CD14-positive monocyte (primary cell): ENCODE measurements at regions not wholly inside any gene's neighbourhood (a gene's known extent, or its start where the extent isn't known, plus 50 kb on each side); places are given as distances from the start of the nearest gene placed in this dataset.

Experiments used
- DNase-seq, 3 donors: peaks; one replicate each; pipeline ENCODE4 v3.0.0-alpha.2; 2011 to 2022
- H2AFZ ChIP-seq: 2 replicates; pipeline ENCODE4 v1.6.0; 2012; ENCODE audit warnings: mild to moderate bottlenecking, low read depth, low read length, inconsistent platforms; ENCODE audit not compliant: insufficient read depth, poor library complexity, severe bottlenecking
- H3K27ac ChIP-seq, 2 donors: 1 replicate in 1 of 2; 2 replicates in 1 of 2; pipeline ENCODE4 v1.5.1; 2012 to 2013; ENCODE audit warnings: low read length in 2 of 2, control low read depth in 1 of 2, inconsistent platforms in 1 of 2, low read depth in 1 of 2, mild to moderate bottlenecking in 1 of 2
- H3K27me3 ChIP-seq, 2 donors: one replicate each; pipeline versions ENCODE4 v1.6.0 to v1.6.1; 2011 to 2013; ENCODE audit warnings: low read length in 2 of 2; ENCODE audit not compliant: control insufficient read depth in 2 of 2, insufficient read depth in 2 of 2
- H3K36me3 ChIP-seq, 2 donors: replicated peaks in 1 of 2; 1 replicate in 1 of 2; 2 replicates in 1 of 2; pipeline versions ENCODE4 v1.5.1 to v1.6.1; 2012 to 2013; ENCODE audit warnings: low read length in 2 of 2, control low read depth in 1 of 2, inconsistent platforms in 1 of 2, mild to moderate bottlenecking in 1 of 2; ENCODE audit not compliant: insufficient read depth in 2 of 2, control insufficient read depth in 1 of 2
- H3K4me1 ChIP-seq, 2 donors: 1 replicate in 1 of 2; 2 replicates in 1 of 2; pipeline versions ENCODE4 v1.5.1 to v1.6.1; 2012 to 2013; ENCODE audit warnings: low read length in 2 of 2, control low read depth in 1 of 2, inconsistent platforms in 1 of 2, mild to moderate bottlenecking in 1 of 2, moderate library complexity in 1 of 2; ENCODE audit not compliant: insufficient read depth in 2 of 2, control insufficient read depth in 1 of 2
- H3K4me2 ChIP-seq: replicated peaks from 2 replicates; pipeline ENCODE3; 2012; ENCODE audit warnings: low read length, moderate library complexity, mild to moderate bottlenecking; ENCODE audit not compliant: poor library complexity, severe bottlenecking; ENCODE audit errors: extremely low read depth
- H3K4me3 ChIP-seq, 3 experiments: fragments of 200-600 bp in 1 of 3; sonication (generic) in 1 of 3; replicated peaks in 1 of 3; 1 replicate in 2 of 3; 2 replicates in 1 of 3; pipeline ENCODE4 v1.5.1; 2011 to 2013; ENCODE audit warnings: low read length in 3 of 3, mild to moderate bottlenecking in 3 of 3, control low read depth in 2 of 3, low read depth in 2 of 3, inconsistent platforms in 1 of 3, moderate library complexity in 1 of 3
- H3K79me2 ChIP-seq: 2 replicates; pipeline ENCODE4 v1.6.0; 2012; ENCODE audit warnings: mild to moderate bottlenecking, control low read depth, inconsistent platforms, low read length, moderate library complexity; ENCODE audit not compliant: insufficient read depth
- H3K9ac ChIP-seq: 2 replicates; pipeline ENCODE4 v1.6.0; 2017; ENCODE audit warnings: low read length, mild to moderate bottlenecking; ENCODE audit not compliant: insufficient read depth, poor library complexity, severe bottlenecking
- H3K9me3 ChIP-seq, 2 donors: replicated peaks in 1 of 2; 1 replicate in 1 of 2; 2 replicates in 1 of 2; pipeline versions ENCODE4 v1.5.1 to v1.6.1; 2012 to 2013; ENCODE audit warnings: low read length in 2 of 2, control low read depth in 1 of 2; ENCODE audit not compliant: control insufficient read depth in 1 of 2, insufficient read depth in 1 of 2
- H4K20me1 ChIP-seq: 2 replicates; pipeline ENCODE4 v1.6.0; 2012; ENCODE audit warnings: mild to moderate bottlenecking, low read length, control low read depth, moderate library complexity; ENCODE audit not compliant: insufficient read depth
- H3K27ac Mint-ChIP-seq, 7 donors: one replicate each; pipeline ENCODE4 v1.8.0; 2020; ENCODE audit warnings: mild to moderate bottlenecking in 7 of 7, mixed read lengths in 7 of 7, moderate library complexity in 6 of 7, inconsistent platforms in 2 of 7
- H3K27me3 Mint-ChIP-seq, 3 donors: one replicate each; pipeline ENCODE4 v1.8.0; 2021 to 2022; ENCODE audit warnings: low read depth in 3 of 3, mild to moderate bottlenecking in 3 of 3, mixed read lengths in 3 of 3, moderate library complexity in 3 of 3, inconsistent platforms in 1 of 3
- H3K36me3 Mint-ChIP-seq, 2 donors: one replicate each; pipeline ENCODE4 v1.8.0; 2020; ENCODE audit warnings: mixed read lengths in 2 of 2, inconsistent platforms in 1 of 2, mild to moderate bottlenecking in 1 of 2
- H3K4me1 Mint-ChIP-seq: one replicate; pipeline ENCODE4 v1.8.0; 2020; ENCODE audit warnings: mild to moderate bottlenecking, mixed read lengths
- H3K4me3 Mint-ChIP-seq, 2 donors: one replicate each; pipeline ENCODE4 v1.8.0; 2020; ENCODE audit warnings: mild to moderate bottlenecking in 2 of 2, mixed read lengths in 2 of 2, moderate library complexity in 1 of 2
- H3K9me3 Mint-ChIP-seq, 7 donors: one replicate each; pipeline ENCODE4 v1.8.0; 2020 to 2022; ENCODE audit warnings: mixed read lengths in 7 of 7, mild to moderate bottlenecking in 6 of 7, moderate library complexity in 6 of 7, inconsistent platforms in 2 of 7
- CTCF ChIP-seq: fragments of 200-600 bp; IDR thresholded peaks from one replicate; pipeline ENCODE4 v1.8.0; 2022; ENCODE audit warnings: antibody characterized with exemption, mild to moderate bottlenecking
- WGBS: methylation state at CpG from one replicate; pipeline ENCODE4 v1.1.5; 2013; ENCODE audit warnings: missing lambda C conversion rate; ENCODE audit not compliant: insufficient coverage; 5-methylcytosine and 5-hydroxymethylcytosine counted together
- intact Hi-C, 2 donors: fragments of 100-400 bp; cut with micrococcal nuclease; formaldehyde crosslinking; loops; one replicate each; pipeline versions ENCODE4 v1.15.0 to v1.15.1; 2023

- Histone ChIP-seq H2AFZ (no peak overlapping the region), H3K36me3 (no peaks in the 10 kb centered on the region), H3K9ac (no peak overlapping the region), H3K4me2 (no peak overlapping the region), H4K20me1 (no peaks in the 10 kb centered on the region), H3K27ac (no peak overlapping the region), H3K9me3 (peaks cover 9 to 12% of the 10 kb centered on the region in 2 donors), H3K4me1 (no peaks in the 10 kb centered on the region), H3K4me3 (no peak overlapping the region), H3K79me2 (no peaks in the 10 kb centered on the region), H3K27me3 (no peaks in the 10 kb centered on the region)
- TF ChIP-seq CTCF: no peak
- intact Hi-C loops: no loop called here
- H3K27me3 Mint-ChIP-seq: no peaks in the 10 kb centered on the region
- no peak overlapping the region for H3K27ac Mint-ChIP-seq
- no peaks in the 10 kb centered on the region for H3K36me3 Mint-ChIP-seq
- peaks cover 0 to 10% (median 5%) of the 10 kb centered on the region in 7 donors for H3K9me3 Mint-ChIP-seq
- no peaks in the 10 kb centered on the region for H3K4me1 Mint-ChIP-seq
- H3K4me3 Mint-ChIP-seq: no peak overlapping the region
- DNase-seq: no peak
- WGBS: no CpG with 5 or more reads among the region's 4 CpGs
These were observed 698.8 kb downstream of the LIG4 start for GRCh38 chr13:107516517-107516916.

- no peaks in the 10 kb centered on the region for H3K4me1 Mint-ChIP-seq
These were observed 702.8 kb downstream of the LIG4 start for GRCh38 chr13:107512551-107512950.

More at GRCh38 chr13:107512551-107512950, 702.8 kb downstream of the LIG4 start:
- peaks cover 0 to 13% (median 5%) of the 10 kb centered on the region in 7 donors for H3K9me3 Mint-ChIP-seq
- TF ChIP-seq CTCF: no peak
- H3K4me3 Mint-ChIP-seq: no peak overlapping the region
- no peak overlapping the region for H3K4me2 ChIP-seq
- H3K9me3 ChIP-seq: peaks cover 6% of the 10 kb centered on the region in 2 donors
- no peaks in the 10 kb centered on the region for H4K20me1 ChIP-seq
- DNase-seq: no peak
- H3K4me1 ChIP-seq: no peaks in the 10 kb centered on the region
- no peak overlapping the region for H3K27ac ChIP-seq
- intact Hi-C loops: no loop called here
- H3K79me2 ChIP-seq: no peaks in the 10 kb centered on the region
- H3K9ac ChIP-seq: no peak overlapping the region
- no peak overlapping the region for H3K4me3 ChIP-seq
- no peaks in the 10 kb centered on the region for H3K27me3 ChIP-seq
- WGBS: 93% methylated on average over 3 of the region's 6 CpGs
- H3K36me3 ChIP-seq: no peaks in the 10 kb centered on the region
- H3K27ac Mint-ChIP-seq: no peak overlapping the region
- H3K27me3 Mint-ChIP-seq: no peaks in the 10 kb centered on the region
- H2AFZ ChIP-seq: no peak overlapping the region
- no peaks in the 10 kb centered on the region for H3K36me3 Mint-ChIP-seq
